NCI-H69 (cell line): ENCODE measurements at regions not wholly inside any gene's neighbourhood (a gene's known extent, or its start where the extent isn't known, plus 50 kb on each side); places are given as distances from the start of the nearest gene placed in this dataset.

Source experiments
- DNase-seq: peaks from one replicate; lab custom pipeline; 2025; lab: John Stamatoyannopoulos, UW

GRCh38 chr2:65499216-65499615 is 66.8 kb upstream of the SPRED2 start:
- no peak for DNase-seq

GRCh38 chr2:65498396-65498795 is 66.0 kb upstream of the SPRED2 start:
- no peak for DNase-seq

GRCh38 chr2:65495251-65495877 is 63.0 kb upstream of the SPRED2 start:
- no peak for DNase-seq

- DNase-seq: no peak
Measured at GRCh38 chr2:65494078-65494477, 61.7 kb upstream of the SPRED2 start.

GRCh38 chr2:65491381-65491905 is 59.0 kb upstream of the SPRED2 start:
- DNase-seq: peak; percentile 5

GRCh38 chr2:65490222-65490621 is 57.8 kb upstream of the SPRED2 start:
- DNase-seq: no peak

GRCh38 chr2:65489269-65489668 is 56.9 kb upstream of the SPRED2 start:
- DNase-seq: peak; percentile 38

GRCh38 chr2:65488527-65488926 is 56.1 kb upstream of the SPRED2 start:
- DNase-seq: no peak

GRCh38 chr2:65487404-65487803 is 55.0 kb upstream of the SPRED2 start:
- no peak for DNase-seq

GRCh38 chr2:65486802-65487201 is 54.4 kb upstream of the SPRED2 start:
- DNase-seq: no peak

- DNase-seq: no peak
Measured at GRCh38 chr2:65486282-65486681, 53.9 kb upstream of the SPRED2 start.

- no peak for DNase-seq
Measured at GRCh38 chr2:65485839-65486238, 53.4 kb upstream of the SPRED2 start.

- DNase-seq: no peak
Measured at GRCh38 chr2:65483763-65484162, 51.4 kb upstream of the SPRED2 start.

- no peak for DNase-seq
Measured at GRCh38 chr2:65482971-65483370, 50.6 kb upstream of the SPRED2 start.
